Skeletal muscle tissue (tissue), 3 donors: ENCODE measurements at regions not wholly inside any gene's neighbourhood (a gene's known extent, or its start where the extent isn't known, plus 50 kb on each side); places are given as distances from the start of the nearest gene placed in this dataset.
"Not testable (repeated sequence)": the region's sequence is repeated elsewhere in the genome, so short reads cannot be mapped to it uniquely, and the experiment has no call there.

ENCODE experiments used
- H3K27ac ChIP-seq: one replicate; pipeline ENCODE4 v1.7.0; 2013; ENCODE audit warnings: mild to moderate bottlenecking, low read depth, low read length, inconsistent platforms
- H3K27me3 ChIP-seq, 3 donors: one replicate each; pipeline ENCODE4 v1.7.0; 2013; ENCODE audit warnings: low read length in 3 of 3; ENCODE audit not compliant: control insufficient read depth in 3 of 3, insufficient read depth in 3 of 3
- H3K36me3 ChIP-seq, 3 donors: one replicate each; pipeline ENCODE4 v1.7.0; 2013; ENCODE audit warnings: low read length in 3 of 3; ENCODE audit not compliant: control insufficient read depth in 3 of 3, insufficient read depth in 3 of 3
- H3K4me1 ChIP-seq, 3 donors: one replicate each; pipeline ENCODE4 v1.7.0; 2013; ENCODE audit warnings: low read length in 3 of 3, mild to moderate bottlenecking in 3 of 3; ENCODE audit not compliant: control insufficient read depth in 3 of 3, insufficient read depth in 3 of 3
- H3K4me3 ChIP-seq, 3 donors: one replicate each; pipeline ENCODE4 v1.7.0; 2013; ENCODE audit warnings: low read length in 3 of 3
- H3K9ac ChIP-seq, 3 donors: one replicate each; pipeline ENCODE4 v1.7.0; 2013; ENCODE audit warnings: low read length in 3 of 3, mild to moderate bottlenecking in 3 of 3, moderate library complexity in 2 of 3, low read depth in 1 of 3
- H3K9me3 ChIP-seq, 3 donors: one replicate each; pipeline ENCODE4 v1.7.0; 2013; ENCODE audit warnings: low read length in 3 of 3; ENCODE audit not compliant: control insufficient read depth in 3 of 3
- donor health status: Osteomylitis.

DNA sequence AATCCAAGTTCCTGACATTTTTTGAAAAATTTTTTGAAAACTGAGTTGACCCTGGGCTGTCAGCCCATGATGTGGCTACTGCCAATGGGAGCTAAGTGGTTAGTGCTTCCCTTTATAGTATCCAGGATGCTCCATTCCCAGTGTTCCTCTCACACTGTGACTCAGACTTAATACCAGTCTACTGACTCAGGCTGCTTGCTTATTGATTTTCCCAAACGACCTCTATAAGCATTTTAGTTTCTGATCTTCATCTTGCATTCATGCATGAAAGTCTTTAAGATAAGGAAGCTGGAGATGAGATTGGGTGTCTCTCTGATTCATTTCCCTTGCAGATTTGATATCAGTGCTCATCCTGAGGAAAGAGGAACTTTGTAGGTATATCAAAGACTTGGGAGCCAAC is 560.0 kb downstream of the TBC1D32 start:
- H3K27ac ChIP-seq = no peak overlapping the region
- no peak overlapping the region for H3K9ac ChIP-seq
- no peaks in the 10 kb centered on the region for H3K36me3 ChIP-seq
- H3K4me3 ChIP-seq = no peak overlapping the region
- H3K9me3 ChIP-seq = no peaks in the 10 kb centered on the region
- no peaks in the 10 kb centered on the region for H3K27me3 ChIP-seq
- no peaks in the 10 kb centered on the region for H3K4me1 ChIP-seq

GRCh38 chr6:120771019-120771418 is 563.3 kb downstream of the TBC1D32 start:
- H3K36me3 ChIP-seq = no peaks in the 10 kb centered on the region
- no peak overlapping the region for H3K9ac ChIP-seq
- no peaks in the 10 kb centered on the region for H3K9me3 ChIP-seq
- no peaks in the 10 kb centered on the region for H3K4me1 ChIP-seq
- H3K27me3 ChIP-seq = no peaks in the 10 kb centered on the region
- H3K4me3 ChIP-seq = no peak overlapping the region
- no peak overlapping the region for H3K27ac ChIP-seq

GRCh38 chr6:120764312-120764711 is 570.0 kb downstream of the TBC1D32 start:
- no peak overlapping the region for H3K9ac ChIP-seq
- no peak overlapping the region for H3K4me3 ChIP-seq
- no peaks in the 10 kb centered on the region for H3K36me3 ChIP-seq
- no peaks in the 10 kb centered on the region for H3K9me3 ChIP-seq
- no peaks in the 10 kb centered on the region for H3K27me3 ChIP-seq
- H3K27ac ChIP-seq = no peak overlapping the region
- H3K4me1 ChIP-seq = no peaks in the 10 kb centered on the region

DNA sequence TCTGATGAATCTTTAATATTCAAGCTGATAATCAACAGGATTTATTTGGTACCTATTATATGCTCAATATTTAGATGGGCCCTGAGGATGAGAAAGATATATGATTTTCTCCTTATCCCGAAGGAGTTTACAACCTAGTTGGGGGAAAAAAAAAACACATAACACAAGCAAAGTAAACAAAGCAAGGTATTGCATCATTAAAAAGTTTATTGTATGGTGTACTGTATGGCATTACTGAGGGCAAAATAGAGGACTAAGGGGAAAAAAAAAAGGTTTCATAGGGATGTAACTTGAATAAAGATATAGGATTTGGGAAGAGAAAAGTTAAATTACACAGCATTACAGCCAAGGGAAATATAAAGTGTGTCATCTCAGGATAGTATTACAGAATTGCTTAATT is 574.7 kb downstream of the TBC1D32 start:
- Histone ChIP-seq H3K27me3 (no peaks in the 10 kb centered on the region), H3K36me3 (no peaks in the 10 kb centered on the region), H3K4me1 (no peaks in the 10 kb centered on the region)

GRCh38 chr6:120748574-120748973 is 585.7 kb downstream of the TBC1D32 start:
- H3K36me3 ChIP-seq, H3K27me3 ChIP-seq, H3K9me3 ChIP-seq, H3K4me3 ChIP-seq, H3K4me1 ChIP-seq, H3K27ac ChIP-seq, H3K9ac ChIP-seq: not testable (repeated sequence)

More for the DNA sequence above, 574.7 kb downstream of the TBC1D32 start:
- Histone ChIP-seq H3K4me3 (no peak overlapping the region), H3K9me3 (no peaks in the 10 kb centered on the region), H3K27ac (no peak overlapping the region), H3K9ac (no peak overlapping the region)

DNA sequence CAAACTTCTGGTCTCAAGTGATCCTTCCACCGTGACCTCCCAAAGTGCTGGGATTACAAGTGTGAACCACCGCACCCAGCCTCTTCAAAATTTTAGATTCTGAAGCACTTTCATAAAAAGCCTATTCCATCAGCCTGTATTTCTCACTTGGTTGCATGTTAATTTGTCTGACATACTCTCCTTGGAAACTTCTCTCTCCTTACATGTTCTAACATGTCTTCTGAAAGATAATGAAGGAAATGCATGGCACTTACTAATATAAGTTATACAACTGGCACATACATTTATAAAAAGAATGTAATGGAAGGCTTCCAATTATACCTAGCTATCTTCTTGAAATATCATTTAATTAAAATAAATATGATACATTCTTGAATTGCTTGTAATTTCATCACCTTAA is 597.5 kb downstream of the TBC1D32 start:
- H3K4me3 ChIP-seq = no peak overlapping the region
- peaks cover 0 to 4% (median 3%) of the 10 kb centered on the region in 3 donors for H3K9me3 ChIP-seq
- no peaks in the 10 kb centered on the region for H3K27me3 ChIP-seq
- no peak overlapping the region for H3K9ac ChIP-seq
- H3K27ac ChIP-seq = no peak overlapping the region
- H3K36me3 ChIP-seq = no peaks in the 10 kb centered on the region
- H3K4me1 ChIP-seq = no peaks in the 10 kb centered on the region

- H3K9ac ChIP-seq = no peak overlapping the region
- H3K9me3 ChIP-seq = peaks cover 0 to 6% (median 3%) of the 10 kb centered on the region in 3 donors
- H3K27ac ChIP-seq = no peak overlapping the region
- H3K4me3 ChIP-seq = no peak overlapping the region
- H3K4me1 ChIP-seq = no peaks in the 10 kb centered on the region
- H3K36me3 ChIP-seq = no peaks in the 10 kb centered on the region
- H3K27me3 ChIP-seq = no peaks in the 10 kb centered on the region
These were observed 598.6 kb downstream of the TBC1D32 start for GRCh38 chr6:120735641-120736040.

- Histone ChIP-seq H3K27ac (no peak overlapping the region), H3K9me3 (peaks cover 0 to 3% (median 3%) of the 10 kb centered on the region in 3 donors), H3K9ac (no peak overlapping the region)
These were observed 623.0 kb downstream of the TBC1D32 start for GRCh38 chr6:120711255-120711654.

GRCh38 chr6:120700001-120700400 is 634.3 kb downstream of the TBC1D32 start:
- Histone ChIP-seq H3K36me3 (no peaks in the 10 kb centered on the region), H3K27me3 (no peaks in the 10 kb centered on the region)

More at GRCh38 chr6:120711255-120711654, 623.0 kb downstream of the TBC1D32 start:
- Histone ChIP-seq H3K4me1 (no peaks in the 10 kb centered on the region), H3K36me3 (no peaks in the 10 kb centered on the region), H3K4me3 (no peak overlapping the region), H3K27me3 (no peaks in the 10 kb centered on the region)

DNA sequence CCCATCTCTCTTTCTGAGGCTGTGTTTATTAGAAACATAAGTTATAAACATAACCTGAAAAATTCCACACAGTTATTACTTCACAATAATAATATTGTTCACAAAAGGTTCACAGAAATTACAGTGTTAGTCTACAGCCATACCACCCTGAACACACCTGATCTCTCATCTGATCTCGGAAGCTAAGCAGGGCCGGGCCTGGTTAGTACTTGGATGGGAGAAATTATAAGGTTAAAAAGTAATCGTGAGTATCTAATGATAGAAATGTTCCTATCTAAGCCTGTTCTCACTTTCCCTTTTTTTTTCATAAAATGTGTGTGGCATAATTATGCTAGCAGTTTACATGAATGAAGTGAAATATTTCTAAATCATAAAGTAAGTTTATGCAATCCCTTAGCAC is 647.8 kb downstream of the TBC1D32 start:
- Histone ChIP-seq H3K27me3 (no peaks in the 10 kb centered on the region), H3K9me3 (no peaks in the 10 kb centered on the region), H3K4me3 (no peak overlapping the region), H3K9ac (no peak overlapping the region), H3K36me3 (no peaks in the 10 kb centered on the region), H3K27ac (no peak overlapping the region), H3K4me1 (no peaks in the 10 kb centered on the region)

More at GRCh38 chr6:120700001-120700400, 634.3 kb downstream of the TBC1D32 start:
- H3K4me1 ChIP-seq = no peaks in the 10 kb centered on the region
- H3K9ac ChIP-seq = no peak overlapping the region
- no peaks in the 10 kb centered on the region for H3K9me3 ChIP-seq
- H3K4me3 ChIP-seq = no peak overlapping the region
- H3K27ac ChIP-seq = no peak overlapping the region

GRCh38 chr6:120682145-120682544 is 652.1 kb downstream of the TBC1D32 start:
- H3K36me3 ChIP-seq = no peaks in the 10 kb centered on the region
- H3K4me1 ChIP-seq = no peaks in the 10 kb centered on the region
- no peak overlapping the region for H3K9ac ChIP-seq
- H3K4me3 ChIP-seq = no peak overlapping the region
- H3K27ac ChIP-seq = no peak overlapping the region
- H3K9me3 ChIP-seq = no peaks in the 10 kb centered on the region
- H3K27me3 ChIP-seq = no peaks in the 10 kb centered on the region
